ENCODE measurements at regions not wholly inside any gene's neighbourhood (a gene's known extent, or its start where the extent isn't known, plus 50 kb on each side); places are given as distances from the start of the nearest gene placed in this dataset.
"Not testable (repeated sequence)": the region's sequence is repeated elsewhere in the genome, so short reads cannot be mapped to it uniquely, and the experiment has no call there.

DNA sequence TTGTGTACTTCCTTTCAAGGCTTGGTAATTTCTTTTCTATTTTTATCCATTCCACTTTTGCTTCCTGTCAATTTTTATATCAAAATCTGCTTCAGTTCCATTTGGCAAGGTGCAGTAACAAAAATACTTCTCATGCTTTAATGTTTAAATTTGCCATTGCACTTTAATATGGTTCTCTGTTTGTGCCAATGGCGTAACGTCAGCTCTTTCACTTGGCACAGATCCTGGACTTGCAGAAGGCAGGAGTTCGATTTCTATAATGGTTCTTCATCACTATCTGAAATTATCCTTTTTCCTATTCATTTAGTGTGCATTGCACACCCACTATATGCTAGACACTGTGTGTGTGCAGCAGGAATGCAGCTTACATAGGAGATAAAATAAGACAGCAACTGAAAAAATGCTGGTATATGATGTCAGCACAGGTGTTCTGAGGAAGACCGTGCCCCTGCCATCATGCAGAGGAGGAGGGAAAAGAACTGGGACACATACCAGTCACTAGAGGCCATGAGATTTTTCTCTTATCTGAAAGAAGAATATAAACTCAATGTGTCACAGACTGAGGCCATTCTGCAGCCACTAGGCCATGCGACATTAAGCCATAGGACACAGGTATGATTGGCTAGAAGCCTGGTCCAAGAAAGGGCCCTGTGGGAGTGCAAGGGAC lies 298.2 kb downstream of the RPAP3 start:
- DNase-seq (ENCODE audit: low read depth): no peak
- no peak overlapping the region for H3K4me3 ChIP-seq (ENCODE audit: low read depth, low read length)
- TF ChIP-seq, protein P1, sequence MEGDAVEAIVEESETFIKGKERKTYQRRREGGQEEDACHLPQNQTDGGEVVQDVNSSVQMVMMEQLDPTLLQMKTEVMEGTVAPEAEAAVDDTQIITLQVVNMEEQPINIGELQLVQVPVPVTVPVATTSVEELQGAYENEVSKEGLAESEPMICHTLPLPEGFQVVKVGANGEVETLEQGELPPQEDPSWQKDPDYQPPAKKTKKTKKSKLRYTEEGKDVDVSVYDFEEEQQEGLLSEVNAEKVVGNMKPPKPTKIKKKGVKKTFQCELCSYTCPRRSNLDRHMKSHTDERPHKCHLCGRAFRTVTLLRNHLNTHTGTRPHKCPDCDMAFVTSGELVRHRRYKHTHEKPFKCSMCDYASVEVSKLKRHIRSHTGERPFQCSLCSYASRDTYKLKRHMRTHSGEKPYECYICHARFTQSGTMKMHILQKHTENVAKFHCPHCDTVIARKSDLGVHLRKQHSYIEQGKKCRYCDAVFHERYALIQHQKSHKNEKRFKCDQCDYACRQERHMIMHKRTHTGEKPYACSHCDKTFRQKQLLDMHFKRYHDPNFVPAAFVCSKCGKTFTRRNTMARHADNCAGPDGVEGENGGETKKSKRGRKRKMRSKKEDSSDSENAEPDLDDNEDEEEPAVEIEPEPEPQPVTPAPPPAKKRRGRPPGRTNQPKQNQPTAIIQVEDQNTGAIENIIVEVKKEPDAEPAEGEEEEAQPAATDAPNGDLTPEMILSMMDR (IDR thresholded peaks at IDR 0.05; ENCODE audit: low read depth, low read length, missing control alignments): no peak

DNA sequence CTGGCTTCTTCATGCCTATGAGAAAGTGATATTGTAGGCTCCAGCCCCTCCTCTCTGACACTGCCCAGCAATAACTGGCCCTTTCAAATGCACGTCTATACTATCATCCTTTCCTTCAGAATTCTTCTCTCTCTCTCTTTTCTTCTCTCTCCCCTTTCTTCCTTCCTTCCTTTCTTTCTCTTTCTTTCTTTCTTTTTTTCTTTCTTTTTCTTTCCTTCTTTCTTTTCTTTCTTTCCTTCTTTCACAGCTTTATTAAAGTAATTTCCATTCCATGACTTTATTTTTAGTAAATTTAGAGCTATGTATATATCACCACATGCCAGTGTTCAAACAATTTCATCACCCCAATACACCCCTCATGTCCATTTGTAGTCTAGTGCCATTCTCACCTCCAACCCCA lies 302.1 kb downstream of the RPAP3 start:
- DNase-seq (ENCODE audit: low read depth): no peak
- no peak overlapping the region for H3K4me3 ChIP-seq (ENCODE audit: low read depth, low read length)
- TF ChIP-seq, protein P1 (IDR thresholded peaks at IDR 0.05; ENCODE audit: low read depth, low read length, missing control alignments): no peak

DNA sequence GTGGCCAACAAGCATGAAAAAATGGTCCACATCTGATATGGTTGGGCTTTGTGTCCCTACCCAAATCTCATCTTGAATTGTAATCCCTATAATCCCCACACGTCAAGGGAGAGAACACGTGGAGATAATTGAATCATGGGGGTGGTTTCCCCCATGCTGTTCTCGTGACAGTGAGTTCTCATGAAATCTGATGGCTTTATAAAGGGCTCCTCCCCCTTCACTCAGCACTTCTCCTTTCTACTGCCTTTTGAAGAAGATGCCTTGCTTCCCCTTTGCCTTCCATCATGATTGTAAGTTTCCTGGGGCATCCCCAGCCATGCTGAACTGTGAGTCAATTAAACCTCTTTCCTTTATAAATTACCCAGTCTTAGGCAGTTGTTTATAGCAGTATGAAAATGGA lies 304.6 kb downstream of the RPAP3 start:
- DNase-seq (ENCODE audit: low read depth); H3K4me3 ChIP-seq (ENCODE audit: low read depth, low read length): not testable (repeated sequence)

DNA sequence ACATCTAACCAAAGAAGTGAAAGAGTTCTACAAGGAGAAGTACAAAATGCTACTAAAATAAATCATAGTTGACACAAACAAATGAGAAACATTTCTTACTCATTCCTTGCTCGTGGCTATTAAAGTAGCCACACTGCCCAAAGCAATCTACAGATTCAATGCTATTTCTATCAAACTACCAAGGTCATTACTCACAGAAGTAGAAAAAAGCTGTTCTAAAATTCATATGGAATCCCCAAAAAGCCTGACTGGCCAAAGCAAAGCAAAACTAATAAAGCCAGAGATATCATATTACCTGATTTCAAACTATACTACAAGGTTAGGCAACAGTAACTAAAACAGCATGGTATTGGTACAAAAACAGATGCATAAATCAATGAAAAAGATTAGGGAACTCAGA lies 305.6 kb downstream of the RPAP3 start:
- DNase-seq (ENCODE audit: low read depth): no peak
- TF ChIP-seq, protein P1 (IDR thresholded peaks at IDR 0.05; ENCODE audit: low read depth, low read length, missing control alignments): no peak
- H3K4me3 ChIP-seq (ENCODE audit: low read depth, low read length): no peak overlapping the region

DNA sequence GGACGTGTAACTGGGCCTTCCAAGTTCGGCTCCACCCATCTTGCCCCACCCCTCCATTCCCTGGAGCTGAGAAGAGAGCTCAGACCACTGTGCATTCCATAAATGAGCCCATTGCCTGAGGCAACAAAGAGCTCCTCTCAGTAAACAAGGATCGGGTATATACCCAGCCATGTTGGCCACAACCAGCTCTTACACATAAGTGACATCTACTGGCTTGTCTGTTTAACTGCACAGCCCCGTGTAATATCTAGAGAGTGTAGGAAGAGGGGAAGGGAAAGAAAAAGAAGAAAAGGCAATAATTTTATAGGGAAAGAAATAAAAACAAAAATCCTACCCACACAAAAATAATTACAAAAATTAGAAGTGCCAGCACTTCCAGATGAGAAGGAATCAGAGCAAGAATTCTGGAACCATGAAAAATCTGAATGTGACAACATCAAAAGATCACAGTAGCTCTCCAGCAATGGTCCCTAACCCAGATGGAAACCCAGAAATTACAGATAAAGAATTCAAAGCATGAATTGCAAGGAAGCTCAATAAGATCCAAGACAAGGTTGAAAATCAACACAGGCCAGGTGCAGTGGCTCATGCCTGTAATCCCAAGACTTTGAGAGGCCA lies 308.1 kb downstream of the RPAP3 start:
- H3K4me3 ChIP-seq (ENCODE audit: low read depth, low read length): no peak overlapping the region
- no peak for DNase-seq (ENCODE audit: low read depth)
- TF ChIP-seq, protein P1 (IDR thresholded peaks at IDR 0.05; ENCODE audit: low read depth, low read length, missing control alignments): peak; percentile 52

DNA sequence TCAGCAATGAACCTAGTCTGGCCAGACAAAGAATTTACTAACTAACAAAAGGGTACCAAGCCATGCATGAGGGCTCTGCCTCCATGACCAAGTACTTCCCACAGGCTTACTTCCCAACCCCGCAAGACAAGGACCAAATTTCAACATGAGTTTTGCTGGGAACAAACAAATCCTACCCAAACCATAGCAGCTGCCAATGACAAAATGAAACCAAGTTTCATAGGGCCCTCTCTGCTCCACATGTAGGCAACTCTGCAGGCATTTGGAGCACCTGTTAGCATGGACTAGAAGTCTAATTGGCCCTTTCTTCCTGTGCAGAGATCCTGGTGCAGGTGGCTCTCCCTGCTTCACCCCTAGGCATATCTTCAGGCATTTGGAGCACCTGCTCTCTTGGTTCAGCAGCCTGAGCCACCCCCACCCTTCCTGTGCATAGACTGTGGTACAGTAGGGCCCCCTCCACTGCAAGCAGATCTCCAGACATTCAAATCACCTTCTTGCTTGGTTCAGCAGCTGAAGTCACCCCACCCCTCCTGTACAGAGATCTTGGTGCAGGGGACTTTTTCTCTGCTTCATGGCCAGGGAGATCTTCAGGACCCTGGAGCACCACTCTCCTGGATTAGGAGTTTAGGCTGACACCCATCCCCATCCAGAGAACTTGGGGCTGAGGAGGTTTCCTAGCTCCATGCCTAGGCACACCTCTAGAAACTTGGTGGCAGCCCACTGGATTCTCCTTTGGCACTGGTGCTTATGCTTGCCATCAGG lies 308.7 kb downstream of the RPAP3 start:
- no peak for DNase-seq (ENCODE audit: low read depth)
- TF ChIP-seq, protein P1 (IDR thresholded peaks at IDR 0.05; ENCODE audit: low read depth, low read length, missing control alignments): no peak
- H3K4me3 ChIP-seq (ENCODE audit: low read depth, low read length): no peak overlapping the region

DNA sequence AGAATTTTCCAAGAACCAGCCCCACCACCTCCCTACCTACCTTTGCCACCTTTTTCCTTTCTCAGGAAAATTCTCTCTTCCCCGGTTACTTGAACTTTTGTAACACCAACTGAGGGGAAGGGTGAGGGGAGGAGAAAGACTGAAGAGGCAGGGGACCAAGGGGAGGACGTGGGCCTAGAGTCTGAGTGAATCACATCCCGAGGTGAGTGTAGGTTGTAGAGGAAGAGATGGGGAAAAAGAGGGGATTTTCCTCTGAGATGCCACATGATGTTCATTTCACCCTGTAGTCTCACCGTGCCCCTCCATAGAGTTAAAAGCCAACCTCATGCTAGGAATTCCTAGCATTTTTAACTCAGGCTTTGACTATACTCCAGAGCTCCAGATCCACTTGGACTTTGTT lies 311.8 kb downstream of the RPAP3 start:
- no peak overlapping the region for H3K4me3 ChIP-seq (ENCODE audit: low read depth, low read length)

More for the DNA sequence above, 311.8 kb downstream of the RPAP3 start:
- TF ChIP-seq, protein P1 (IDR thresholded peaks at IDR 0.05; ENCODE audit: low read depth, low read length, missing control alignments): no peak
- DNase-seq (ENCODE audit: low read depth): no peak

Measured in GM12864 (cell line).